NCI-H2171 (cell line): ENCODE measurements at regions not wholly inside any gene's neighbourhood (a gene's known extent, or its start where the extent isn't known, plus 50 kb on each side); places are given as distances from the start of the nearest gene placed in this dataset.
A peak's percentile ranks its signal among the peaks of the same experiment; 100 is the strongest.
"Not testable (repeated sequence)": the region's sequence is repeated elsewhere in the genome, so short reads cannot be mapped to it uniquely, and the experiment has no call there.

Experiments
- DNase-seq: peaks from one replicate; lab custom pipeline; 2025; lab: John Stamatoyannopoulos, UW

DNA sequence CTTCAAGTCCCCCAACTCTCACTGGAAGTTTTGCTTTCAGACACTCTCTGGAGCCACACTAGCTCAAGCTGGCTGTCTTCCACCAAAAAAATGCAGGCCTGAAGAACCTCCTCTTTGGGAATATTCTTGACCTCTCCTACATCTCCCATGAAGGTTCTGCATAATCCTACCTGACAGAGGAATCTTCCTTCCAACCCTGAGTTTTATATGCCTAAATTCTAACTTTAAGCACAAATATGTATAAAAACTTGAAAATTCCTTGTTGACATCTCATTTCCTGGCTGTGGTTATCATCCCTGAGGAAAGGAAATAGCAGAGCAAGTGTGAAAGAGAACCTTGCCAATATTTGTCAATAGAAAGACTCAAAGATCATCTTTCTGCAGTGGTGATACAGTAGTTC, 249.0 kb downstream of the LPIN1 start:
- no peak for DNase-seq

DNA sequence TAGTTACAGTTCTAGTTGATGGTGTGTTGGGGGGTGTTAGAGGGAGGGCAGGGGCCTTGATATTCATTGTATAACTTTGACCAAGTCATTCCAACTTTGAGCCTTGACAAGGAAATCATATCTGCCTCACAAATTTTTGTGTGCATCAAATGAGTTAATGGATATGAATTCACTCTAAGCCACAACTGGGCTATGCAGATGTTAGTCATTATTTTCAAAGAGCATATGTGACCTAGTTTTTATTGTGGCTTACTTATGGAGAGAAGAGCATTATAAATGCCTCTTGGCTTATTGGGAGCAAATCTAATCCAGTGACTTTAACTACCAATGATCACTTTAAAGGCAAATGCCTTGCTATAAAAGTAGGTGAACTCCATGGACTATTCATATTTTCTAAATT, 250.2 kb downstream of the LPIN1 start:
- no peak for DNase-seq

GRCh38 chr2:11997142-11997541, 250.7 kb downstream of the LPIN1 start:
- DNase-seq, result no peak

DNA sequence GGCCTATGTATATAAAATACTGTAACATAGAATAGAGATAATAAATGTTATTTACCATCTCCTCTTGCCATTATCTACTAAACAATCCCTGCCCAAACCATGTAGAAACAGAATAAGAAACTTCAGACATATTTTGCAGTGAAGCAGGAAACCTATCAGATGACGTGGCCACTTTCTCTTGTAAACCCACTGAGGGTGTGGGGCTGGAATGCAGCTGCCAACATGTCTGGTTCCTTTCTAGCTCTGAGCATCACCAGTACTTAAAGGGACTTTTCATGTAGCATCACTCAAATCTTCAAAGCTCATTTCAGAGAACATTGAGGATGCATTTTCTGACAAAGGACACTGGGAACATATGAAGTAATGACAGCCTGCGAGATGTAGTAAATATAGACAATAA, 251.8 kb downstream of the LPIN1 start:
- DNase-seq, result no peak

- DNase-seq, result no peak
Observed at GRCh38 chr2:11998626-11999378, 252.4 kb downstream of the LPIN1 start.

GRCh38 chr2:12001621-12002020, 255.2 kb downstream of the LPIN1 start:
- DNase-seq, result no peak

DNA sequence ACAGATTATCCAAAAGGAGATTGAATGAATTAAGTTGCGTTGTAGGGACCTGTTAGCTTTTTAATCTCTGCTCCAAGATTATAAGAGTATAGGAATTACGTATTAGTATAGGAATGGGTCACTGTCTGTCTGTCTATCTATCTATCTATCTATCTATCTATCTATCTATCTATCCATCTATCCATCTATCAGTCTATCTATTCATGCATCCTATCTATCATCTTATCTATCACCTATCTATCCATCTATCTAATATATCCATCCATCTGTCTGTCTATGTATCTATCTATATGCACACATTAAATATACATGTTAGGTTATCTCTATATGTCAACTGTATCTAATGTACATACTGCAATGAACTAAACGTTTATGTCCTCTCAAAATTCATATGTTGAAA, 255.8 kb downstream of the LPIN1 start:
- DNase-seq, result no peak

DNA sequence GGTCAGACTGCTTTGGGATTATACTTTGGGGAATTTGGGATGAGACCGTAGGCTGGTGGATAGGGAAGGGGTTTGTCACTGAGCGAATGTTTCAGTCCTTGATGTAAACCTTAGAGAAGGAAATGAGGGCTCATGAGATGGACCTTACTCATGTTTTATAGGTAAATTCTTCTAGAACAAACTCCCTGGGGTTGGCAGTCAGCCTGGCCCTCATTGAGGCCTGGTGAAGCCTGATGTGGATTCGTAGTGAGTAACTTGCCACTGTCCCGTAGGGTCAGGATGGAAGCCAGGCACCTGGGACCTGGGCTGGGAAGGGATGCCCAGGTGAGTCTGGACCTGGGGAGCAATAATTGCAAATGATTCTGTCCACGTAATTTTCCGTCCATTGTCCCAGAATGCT, 258.3 kb downstream of the LPIN1 start:
- no peak for DNase-seq

GRCh38 chr2:12005886-12006681, 259.7 kb downstream of the LPIN1 start:
- peak; percentile 76 for DNase-seq

DNA sequence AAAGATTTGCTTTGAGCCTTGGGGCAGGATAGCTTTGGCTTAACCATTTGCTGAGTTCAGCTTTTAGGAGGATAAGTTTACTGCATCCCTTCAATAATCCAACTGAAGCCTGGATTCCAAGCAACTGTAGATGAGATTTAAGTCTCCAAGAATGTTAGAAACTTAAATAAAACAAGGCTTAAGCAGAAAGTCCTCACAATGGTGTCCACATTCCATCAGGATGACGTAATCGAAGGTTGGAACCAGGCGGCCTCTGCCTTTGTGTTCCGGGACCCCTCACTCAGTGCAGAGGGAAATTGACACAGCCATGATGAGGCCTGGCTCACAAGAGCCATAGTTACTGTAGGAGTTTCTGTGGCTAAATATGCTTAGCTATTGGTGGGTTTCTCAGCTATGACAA, 260.4 kb downstream of the LPIN1 start:
- DNase-seq, result no peak

- no peak for DNase-seq
Observed at GRCh38 chr2:12007282-12007681, 260.9 kb downstream of the LPIN1 start.

- no peak for DNase-seq
Observed at GRCh38 chr2:12008425-12009061, 262.1 kb downstream of the LPIN1 start.

- DNase-seq, result no peak
Observed at GRCh38 chr2:12009323-12009905, 263.0 kb downstream of the LPIN1 start.

- DNase-seq, result no peak
Observed at GRCh38 chr2:12010059-12010458, 263.6 kb downstream of the LPIN1 start.

GRCh38 chr2:12010779-12011178, 264.3 kb downstream of the LPIN1 start:
- no peak for DNase-seq

- no peak for DNase-seq
Observed at GRCh38 chr2:12014088-12014960, 267.9 kb downstream of the LPIN1 start.

GRCh38 chr2:12017499-12018157, 271.2 kb downstream of the LPIN1 start:
- no peak for DNase-seq

GRCh38 chr2:12018726-12019125, 272.3 kb downstream of the LPIN1 start:
- not testable (repeated sequence) for DNase-seq

- no peak for DNase-seq
Observed at GRCh38 chr2:12020833-12021469, 274.5 kb downstream of the LPIN1 start.

DNA sequence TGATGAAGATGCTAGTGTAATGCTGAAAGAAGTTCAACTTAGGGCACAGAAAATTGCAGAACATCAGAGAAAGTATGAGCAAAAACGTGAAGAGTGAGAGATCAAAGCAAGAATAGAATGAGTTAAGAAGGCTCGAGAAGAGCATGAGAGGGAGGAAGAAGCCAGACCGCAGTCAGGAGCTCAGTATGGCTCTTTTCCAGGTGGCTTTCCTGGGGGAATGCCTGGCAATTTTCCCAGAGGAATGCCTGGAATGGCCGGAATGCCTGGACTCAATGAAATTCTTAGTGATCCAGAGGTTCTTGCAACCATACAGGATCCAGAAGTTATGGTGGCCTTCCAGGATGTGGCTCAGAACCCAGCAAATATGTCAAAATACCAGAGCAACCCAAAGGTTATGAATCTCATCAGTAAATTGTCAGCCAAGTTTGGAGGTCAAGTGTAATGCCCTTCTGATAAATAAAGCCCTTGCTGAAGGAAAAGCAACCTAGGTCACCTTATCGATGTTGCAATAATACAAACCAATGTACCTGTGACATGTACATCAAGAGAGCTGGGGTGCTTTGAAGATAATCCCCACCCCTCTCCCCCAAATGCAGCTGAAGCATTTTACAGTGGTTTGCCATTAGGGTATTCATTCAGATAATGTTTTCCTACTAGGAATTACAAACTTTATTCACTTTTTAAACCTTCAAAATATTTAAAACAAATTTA, 277.9 kb downstream of the LPIN1 start:
- DNase-seq, result not testable (repeated sequence)
